ENCODE measurements at regions not wholly inside any gene's neighbourhood (a gene's known extent, or its start where the extent isn't known, plus 50 kb on each side); places are given as distances from the start of the nearest gene placed in this dataset.

- Histone ChIP-seq H3K79me2 (ENCODE audit: insufficient read depth) (no peaks in the 10 kb centered on the region), H3K9me3 (no peaks in the 10 kb centered on the region), H3K9me2 (no peaks in the 10 kb centered on the region), H3K36me3 (replicated peaks in 1 of 2; ENCODE audit: control insufficient read depth in 1 of 2, insufficient read depth in 2 of 2, low read length in 1 of 2) (no peaks in the 10 kb centered on the region), H3K4me3 (ENCODE audit: low read depth in 2 of 2, low read length in 1 of 2) (no peak overlapping the region), H3K27me3 (ENCODE audit: insufficient read depth) (no peaks in the 10 kb centered on the region), H3K4me2 (no peak overlapping the region), H3F3A (replicated peaks; ENCODE audit: insufficient read depth) (no peaks in the 10 kb centered on the region), H3K27ac (ENCODE audit: low read depth in 2 of 2, low read length in 1 of 2) (no peak overlapping the region), H2AFZ (ENCODE audit: low read depth) (no peak overlapping the region), H3K4me1 (ENCODE audit: control insufficient read depth in 1 of 2, insufficient read depth in 2 of 2, low read depth in 1 of 2, low read length in 1 of 2) (peaks cover 0 to 5% of the 10 kb centered on the region in 2 experiments; a peak in 1 of 4 replicates), H3K9ac (no peak overlapping the region), H4K20me1 (ENCODE audit: insufficient read depth) (no peaks in the 10 kb centered on the region)
- CTCF ChIA-PET: no interaction called here
- DNase-seq: no peak
- WGBS (ENCODE audit: low lambda C conversion rate): 73% methylated on average over 4 of the region's 4 CpGs
- POLR2A ChIA-PET: no interaction called here
- TF ChIP-seq RCOR1 (IDR thresholded peaks at IDR 0.05; ENCODE audit: low read length) (no peak), SMC3 (IDR thresholded peaks at IDR 0.05; ENCODE audit: low read depth, low read length) (no peak), GATA2 (CRISPR knock-in tag; IDR thresholded peaks at IDR 0.05) (no peak), NRF1 (IDR thresholded peaks at IDR 0.05; ENCODE audit: low read depth, low read length) (no peak)
These were observed 274.7 kb downstream of the RND3 start for GRCh38 chr2:150212722-150213171.

DNA sequence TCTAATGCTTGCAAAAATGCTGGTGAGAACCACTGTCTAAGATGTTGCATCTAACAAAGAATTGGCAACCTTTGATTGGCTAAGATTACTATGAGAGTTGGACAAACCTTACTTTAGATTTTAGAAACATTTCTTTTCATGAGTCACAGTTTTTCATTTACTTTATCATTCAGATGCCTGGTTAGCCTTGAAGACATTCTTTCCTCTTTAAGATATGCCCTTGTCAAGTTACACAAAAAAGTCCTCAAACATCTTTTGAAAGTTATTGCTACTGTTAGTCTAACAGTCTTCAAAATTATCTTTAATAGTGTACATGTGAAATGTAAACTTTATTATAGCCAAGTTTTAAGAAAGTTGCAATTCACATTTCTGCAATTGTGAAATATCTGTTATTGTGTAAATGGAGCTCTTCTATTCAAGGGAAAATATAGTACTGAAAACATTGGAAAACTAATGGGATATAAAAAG lies 276.3 kb downstream of the RND3 start:
- POLR2A ChIA-PET: no interaction called here
- Histone ChIP-seq H3K9me2 (no peaks in the 10 kb centered on the region), H3K4me3 (ENCODE audit: low read depth in 2 of 2, low read length in 1 of 2) (no peak overlapping the region), H3K27me3 (ENCODE audit: insufficient read depth) (no peaks in the 10 kb centered on the region), H4K20me1 (ENCODE audit: insufficient read depth) (no peaks in the 10 kb centered on the region), H3K9ac (no peak overlapping the region), H3K79me2 (ENCODE audit: insufficient read depth) (no peaks in the 10 kb centered on the region), H3F3A (replicated peaks; ENCODE audit: insufficient read depth) (no peaks in the 10 kb centered on the region), H3K27ac (ENCODE audit: low read depth in 2 of 2, low read length in 1 of 2) (no peak overlapping the region), H3K4me2 (no peak overlapping the region), H3K9me3 (no peaks in the 10 kb centered on the region), H3K4me1 (ENCODE audit: control insufficient read depth in 1 of 2, insufficient read depth in 2 of 2, low read depth in 1 of 2, low read length in 1 of 2) (peaks cover 0 to 5% of the 10 kb centered on the region in 2 experiments; a peak in 1 of 4 replicates), H2AFZ (ENCODE audit: low read depth) (no peak overlapping the region), H3K36me3 (replicated peaks in 1 of 2; ENCODE audit: control insufficient read depth in 1 of 2, insufficient read depth in 2 of 2, low read length in 1 of 2) (no peaks in the 10 kb centered on the region)
- no peak for TF ChIP-seq RAD21 (IDR thresholded peaks at IDR 0.05; ENCODE audit: low read length)
- CTCF ChIA-PET: no interaction called here
- DNase-seq: no peak

DNA sequence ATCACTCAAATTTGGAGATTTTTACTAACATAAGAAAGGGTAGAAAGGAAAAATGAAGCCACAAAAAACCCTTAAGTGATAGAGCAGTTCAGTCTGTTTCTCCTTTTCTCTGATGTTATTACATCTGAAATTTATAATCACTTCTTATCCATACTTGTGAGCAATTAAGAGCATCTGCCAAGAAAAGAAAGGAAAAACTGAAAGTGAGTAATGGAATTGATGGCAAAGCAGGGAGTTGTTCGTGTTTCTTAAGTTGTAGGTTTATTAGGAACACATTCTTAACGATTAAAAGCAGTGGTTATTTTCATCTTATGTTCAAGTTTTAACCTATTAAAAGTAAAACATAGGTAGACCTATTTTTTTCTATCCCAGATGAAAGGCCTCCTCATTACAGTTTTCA lies 277.7 kb downstream of the RND3 start:
- Histone ChIP-seq H3K27me3 (ENCODE audit: insufficient read depth) (no peaks in the 10 kb centered on the region), H2AFZ (ENCODE audit: low read depth) (no peak overlapping the region), H4K20me1 (ENCODE audit: insufficient read depth) (no peaks in the 10 kb centered on the region), H3K4me2 (no peak overlapping the region), H3K9me3 (no peaks in the 10 kb centered on the region), H3K4me1 (ENCODE audit: control insufficient read depth in 1 of 2, insufficient read depth in 2 of 2, low read depth in 1 of 2, low read length in 1 of 2) (peaks cover 0 to 5% of the 10 kb centered on the region in 2 experiments; a peak in 1 of 4 replicates), H3K27ac (ENCODE audit: low read depth in 2 of 2, low read length in 1 of 2) (no peak overlapping the region), H3K9me2 (no peaks in the 10 kb centered on the region), H3K4me3 (ENCODE audit: low read depth in 2 of 2, low read length in 1 of 2) (no peak overlapping the region), H3K36me3 (replicated peaks in 1 of 2; ENCODE audit: control insufficient read depth in 1 of 2, insufficient read depth in 2 of 2, low read length in 1 of 2) (no peaks in the 10 kb centered on the region), H3F3A (replicated peaks; ENCODE audit: insufficient read depth) (no peaks in the 10 kb centered on the region), H3K9ac (no peak overlapping the region), H3K79me2 (ENCODE audit: insufficient read depth) (no peaks in the 10 kb centered on the region)
- WGBS (ENCODE audit: low lambda C conversion rate): 68% methylated on average over 2 of the region's 2 CpGs
- DNase-seq: no peak
- POLR2A ChIA-PET: interaction anchor here (0.6 kb wide), 1 partner anchor 23 kb away, joined by 3 read pairs; no protein-coding TSS in a partner anchor
- no peak for TF ChIP-seq ZBTB33 (IDR thresholded peaks at IDR 0.05; ENCODE audit: borderline replicate concordance, low read depth)
- TF ChIP-seq, protein P1, sequence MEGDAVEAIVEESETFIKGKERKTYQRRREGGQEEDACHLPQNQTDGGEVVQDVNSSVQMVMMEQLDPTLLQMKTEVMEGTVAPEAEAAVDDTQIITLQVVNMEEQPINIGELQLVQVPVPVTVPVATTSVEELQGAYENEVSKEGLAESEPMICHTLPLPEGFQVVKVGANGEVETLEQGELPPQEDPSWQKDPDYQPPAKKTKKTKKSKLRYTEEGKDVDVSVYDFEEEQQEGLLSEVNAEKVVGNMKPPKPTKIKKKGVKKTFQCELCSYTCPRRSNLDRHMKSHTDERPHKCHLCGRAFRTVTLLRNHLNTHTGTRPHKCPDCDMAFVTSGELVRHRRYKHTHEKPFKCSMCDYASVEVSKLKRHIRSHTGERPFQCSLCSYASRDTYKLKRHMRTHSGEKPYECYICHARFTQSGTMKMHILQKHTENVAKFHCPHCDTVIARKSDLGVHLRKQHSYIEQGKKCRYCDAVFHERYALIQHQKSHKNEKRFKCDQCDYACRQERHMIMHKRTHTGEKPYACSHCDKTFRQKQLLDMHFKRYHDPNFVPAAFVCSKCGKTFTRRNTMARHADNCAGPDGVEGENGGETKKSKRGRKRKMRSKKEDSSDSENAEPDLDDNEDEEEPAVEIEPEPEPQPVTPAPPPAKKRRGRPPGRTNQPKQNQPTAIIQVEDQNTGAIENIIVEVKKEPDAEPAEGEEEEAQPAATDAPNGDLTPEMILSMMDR (IDR thresholded peaks at IDR 0.05): no peak
- CTCF ChIA-PET: no interaction called here
